Fibroblast of lung (primary cell): ENCODE measurements at regions not wholly inside any gene's neighbourhood (a gene's known extent, or its start where the extent isn't known, plus 50 kb on each side); places are given as distances from the start of the nearest gene placed in this dataset.

Source experiments
- DNase-seq, 2 donors: peaks; one replicate each; pipeline versions ENCODE4 v3.0.0 to v3.0.0-alpha.2; 2010; ENCODE audit warnings: low read depth in 2 of 2
- H2AFZ ChIP-seq: 2 replicates; pipeline ENCODE4 v1.5.1; 2012; ENCODE audit warnings: low read length, control low read depth, inconsistent platforms
- H3K27ac ChIP-seq: 2 replicates; pipeline ENCODE4 v1.5.1; 2011; ENCODE audit warnings: low read length, control low read depth; ENCODE audit not compliant: insufficient read depth
- H3K27me3 ChIP-seq: 2 replicates; pipeline ENCODE4 v1.5.1; 2011; ENCODE audit warnings: mild to moderate bottlenecking, low read length; ENCODE audit not compliant: control insufficient read depth, insufficient read depth
- H3K36me3 ChIP-seq: 2 replicates; pipeline ENCODE4 v1.5.1; 2011; ENCODE audit warnings: low read length; ENCODE audit not compliant: control insufficient read depth, insufficient read depth
- H3K4me1 ChIP-seq: 2 replicates; pipeline ENCODE4 v1.5.1; 2011; ENCODE audit warnings: low read length; ENCODE audit not compliant: control insufficient read depth, insufficient read depth; ENCODE audit errors: extremely low read depth
- H3K4me2 ChIP-seq: 2 replicates; pipeline ENCODE4 v1.5.1; 2011; ENCODE audit warnings: low read length, control low read depth; ENCODE audit not compliant: insufficient read depth; ENCODE audit errors: extremely low read depth
- H3K4me3 ChIP-seq, 4 experiments: fragments of 200-600 bp in 1 of 4; sonication (generic) in 1 of 4; replicated peaks in 1 of 4; 2 replicates each; pipeline ENCODE4 v1.5.1; 2011 to 2016; ENCODE audit warnings: low read length in 4 of 4, low read depth in 3 of 4, mild to moderate bottlenecking in 3 of 4, control low read depth in 2 of 4, inconsistent platforms in 1 of 4, mixed read lengths in 1 of 4; ENCODE audit not compliant: insufficient read depth in 1 of 4; ENCODE audit errors: control extremely low read depth in 1 of 4
- H3K79me2 ChIP-seq: 2 replicates; pipeline ENCODE4 v1.5.1; 2012; ENCODE audit warnings: mild to moderate bottlenecking, low read length, inconsistent platforms; ENCODE audit not compliant: control insufficient read depth, insufficient read depth
- H3K9ac ChIP-seq: 2 replicates; pipeline ENCODE4 v1.5.1; 2011; ENCODE audit warnings: mild to moderate bottlenecking, low read length, control low read depth; ENCODE audit not compliant: insufficient read depth
- H3K9me3 ChIP-seq: 2 replicates; pipeline ENCODE4 v1.5.1; 2012; ENCODE audit warnings: low read depth, low read length; ENCODE audit not compliant: control insufficient read depth, insufficient read depth
- H4K20me1 ChIP-seq: 2 replicates; pipeline ENCODE4 v1.5.1; 2011; ENCODE audit warnings: low read length; ENCODE audit not compliant: control insufficient read depth, insufficient read depth; ENCODE audit errors: extremely low read depth
- CTCF ChIP-seq, 2 donors: IDR thresholded peaks in 1 of 2; conservative IDR thresholded peaks in 1 of 2; 1 replicate in 1 of 2; 2 replicates in 1 of 2; pipeline ENCODE4 v1.5.1; 2011 to 2012; ENCODE audit warnings: low read length in 2 of 2, control low read depth in 1 of 2, inconsistent platforms in 1 of 2, low read depth in 1 of 2, mild to moderate bottlenecking in 1 of 2
- EZH2 ChIP-seq: IDR thresholded peaks from 2 replicates; pipeline ENCODE4 v1.5.1; 2012; ENCODE audit warnings: low read length, control low read depth, mild to moderate bottlenecking; ENCODE audit errors: missing control alignments

- Histone ChIP-seq H3K4me2 (no peak overlapping the region), H3K79me2 (no peaks in the 10 kb centered on the region), H3K27me3 (no peaks in the 10 kb centered on the region), H3K27ac (no peak overlapping the region), H3K36me3 (no peaks in the 10 kb centered on the region), H3K4me3 (no peak overlapping the region), H2AFZ (no peak overlapping the region), H4K20me1 (no peaks in the 10 kb centered on the region), H3K4me1 (peaks cover 4% of the 10 kb centered on the region), H3K9ac (no peak overlapping the region), H3K9me3 (no peaks in the 10 kb centered on the region)
- TF ChIP-seq EZH2, result no peak
- no peak for TF ChIP-seq CTCF (conservative IDR thresholded peaks at IDR 0.05 in 1 of 2, IDR thresholded peaks at IDR 0.05 in 1 of 2; ENCODE audit: low read depth in 1 of 2, low read length in 2 of 2)
- no peak for DNase-seq
Measured at GRCh38 chr13:97848886-97849285, 104.6 kb upstream of the IPO5 start.

GRCh38 chr13:97849305-97849704 is 104.2 kb upstream of the IPO5 start:
- H3K4me2 ChIP-seq, result no peak overlapping the region
- H3K79me2 ChIP-seq, result no peaks in the 10 kb centered on the region
- H4K20me1 ChIP-seq, result no peaks in the 10 kb centered on the region
- DNase-seq, result peak; percentile 37 to 43
- peaks cover 4% of the 10 kb centered on the region for H3K4me1 ChIP-seq
- H3K27ac ChIP-seq, result no peak overlapping the region
- H3K9me3 ChIP-seq, result no peaks in the 10 kb centered on the region
- H2AFZ ChIP-seq, result no peak overlapping the region
- H3K9ac ChIP-seq, result no peak overlapping the region
- TF ChIP-seq CTCF (conservative IDR thresholded peaks at IDR 0.05 in 1 of 2, IDR thresholded peaks at IDR 0.05 in 1 of 2; ENCODE audit: low read depth in 1 of 2, low read length in 2 of 2) (peak; percentile 35 to 44), EZH2 (no peak)
- no peaks in the 10 kb centered on the region for H3K36me3 ChIP-seq
- no peak overlapping the region for H3K4me3 ChIP-seq
- H3K27me3 ChIP-seq, result no peaks in the 10 kb centered on the region

GRCh38 chr13:97851269-97851668 is 102.2 kb upstream of the IPO5 start:
- Histone ChIP-seq H3K4me3 (no peak overlapping the region), H3K27me3 (no peaks in the 10 kb centered on the region), H3K9ac (no peak overlapping the region), H3K79me2 (no peaks in the 10 kb centered on the region), H3K27ac (no peak overlapping the region), H4K20me1 (no peaks in the 10 kb centered on the region), H3K4me2 (no peak overlapping the region), H2AFZ (no peak overlapping the region), H3K4me1 (peaks cover 7% of the 10 kb centered on the region), H3K9me3 (no peaks in the 10 kb centered on the region), H3K36me3 (no peaks in the 10 kb centered on the region)
- TF ChIP-seq EZH2 (no peak), CTCF (conservative IDR thresholded peaks at IDR 0.05 in 1 of 2, IDR thresholded peaks at IDR 0.05 in 1 of 2; ENCODE audit: low read depth in 1 of 2, low read length in 2 of 2) (no peak)
- DNase-seq, result no peak
